ENCODE measurements at regions not wholly inside any gene's neighbourhood (a gene's known extent, or its start where the extent isn't known, plus 50 kb on each side); places are given as distances from the start of the nearest gene placed in this dataset.
"Not testable (repeated sequence)": the region's sequence is repeated elsewhere in the genome, so short reads cannot be mapped to it uniquely, and the experiment has no call there.

DNA sequence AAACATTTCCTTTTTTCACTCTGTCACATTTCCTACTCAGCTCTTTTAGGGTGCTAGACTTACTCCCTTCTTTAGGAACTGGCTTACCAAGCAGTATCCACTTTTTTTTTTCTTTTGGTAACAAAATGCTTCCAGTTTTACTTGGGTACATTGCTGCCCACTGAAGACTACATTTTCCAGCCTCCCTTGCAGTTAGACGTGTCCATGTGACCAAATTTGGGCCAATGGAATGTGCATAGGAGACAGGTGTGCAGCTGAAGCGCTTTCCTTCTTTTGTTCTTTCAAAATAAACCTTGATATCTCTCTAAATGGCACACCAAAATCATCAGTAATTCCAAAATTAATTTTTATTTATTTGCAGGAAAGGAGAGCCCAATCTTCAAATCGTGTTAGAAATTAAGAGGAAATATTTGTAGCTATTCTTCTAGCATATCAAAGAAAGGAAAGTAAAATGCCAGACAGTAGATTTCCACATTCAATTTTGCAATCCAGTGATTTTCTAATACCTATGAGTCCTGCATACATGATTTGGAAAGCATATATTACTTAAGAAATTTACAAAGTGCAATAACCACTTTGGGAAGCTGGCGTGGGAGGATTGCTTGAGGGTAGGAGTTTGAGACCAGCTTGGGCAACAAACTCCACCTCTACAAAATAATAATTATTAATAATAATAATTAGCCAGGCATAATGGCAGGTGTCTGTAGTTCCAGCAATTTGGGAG is 422.0 kb upstream of the FRG2C start:
- DNase-seq = no peak

DNA sequence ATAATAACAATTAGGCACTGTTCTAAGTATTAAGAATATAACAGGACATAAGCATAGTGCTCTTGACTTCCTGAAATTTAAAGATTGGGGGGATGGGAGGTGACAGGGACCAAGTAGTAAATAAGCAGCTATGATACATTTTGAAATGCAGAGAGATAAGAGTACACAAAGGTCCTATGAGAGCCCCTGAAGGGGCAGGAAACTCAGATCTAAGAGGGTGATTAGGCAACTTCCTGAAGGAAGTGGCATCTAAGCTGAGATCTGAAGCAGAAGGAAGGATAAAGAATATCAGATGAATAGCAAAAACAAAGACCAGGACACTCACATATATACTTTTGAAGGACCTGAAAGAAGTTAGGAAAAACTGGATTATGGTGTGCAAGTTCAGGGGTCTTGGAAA is 415.2 kb upstream of the FRG2C start:
- DNase-seq = no peak

DNA sequence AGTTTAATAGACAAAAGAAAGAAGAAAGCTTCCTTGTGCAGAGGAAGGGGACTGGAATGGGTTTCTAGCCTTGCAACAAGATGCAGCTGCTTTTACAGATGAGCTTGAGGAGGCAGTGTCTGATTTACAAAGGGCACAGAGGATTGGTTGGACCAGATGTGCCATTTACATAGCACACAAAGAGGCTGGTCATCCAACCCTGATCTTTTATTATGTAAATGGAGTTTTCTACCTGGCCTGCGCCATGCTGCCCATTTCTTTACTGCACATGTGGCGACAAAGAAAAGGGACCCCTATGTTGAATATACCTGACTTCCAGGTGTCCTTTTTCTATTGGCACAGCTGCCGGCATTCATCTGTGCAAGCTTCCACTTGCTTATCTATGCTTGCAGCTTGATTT is 409.4 kb upstream of the FRG2C start:
- DNase-seq = no peak

DNA sequence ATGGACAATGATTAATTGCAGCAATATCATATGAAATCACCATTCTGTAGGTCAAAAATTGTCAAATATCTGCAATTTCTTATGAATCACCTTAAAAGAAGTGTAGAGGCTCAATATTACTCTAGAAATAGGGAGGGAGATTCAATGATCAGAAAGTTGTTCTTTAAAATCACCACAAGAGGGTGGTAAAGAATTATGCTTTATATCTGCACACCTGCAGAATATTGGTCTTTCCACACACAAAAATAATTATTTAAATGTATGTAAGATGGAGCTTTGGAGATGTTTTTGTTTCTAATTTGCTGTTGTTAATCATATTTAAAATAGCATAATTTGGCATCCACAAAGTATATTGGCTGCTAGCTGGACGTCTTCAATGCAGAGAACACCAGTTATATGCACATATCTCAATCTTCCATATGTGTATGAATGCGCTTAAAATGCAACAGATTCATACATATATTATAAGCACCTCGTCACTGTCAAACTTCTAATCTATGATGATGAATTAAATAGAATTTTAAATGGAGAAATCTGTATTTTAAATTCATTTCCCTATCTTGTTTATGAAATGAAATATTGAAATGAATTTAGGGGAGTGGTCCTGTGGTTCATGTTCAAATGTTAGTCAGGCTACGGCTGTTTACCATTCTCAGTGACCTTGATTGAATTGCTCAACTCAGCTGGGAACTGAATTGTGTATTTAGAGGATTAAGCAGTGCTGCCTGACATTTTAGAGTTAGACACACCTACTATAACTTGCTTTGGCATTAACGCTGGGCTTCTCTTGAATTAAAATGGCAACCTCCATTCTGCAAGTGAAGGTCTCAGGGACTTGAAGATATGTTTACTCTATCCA is 405.1 kb upstream of the FRG2C start:
- DNase-seq = not testable (repeated sequence)

DNA sequence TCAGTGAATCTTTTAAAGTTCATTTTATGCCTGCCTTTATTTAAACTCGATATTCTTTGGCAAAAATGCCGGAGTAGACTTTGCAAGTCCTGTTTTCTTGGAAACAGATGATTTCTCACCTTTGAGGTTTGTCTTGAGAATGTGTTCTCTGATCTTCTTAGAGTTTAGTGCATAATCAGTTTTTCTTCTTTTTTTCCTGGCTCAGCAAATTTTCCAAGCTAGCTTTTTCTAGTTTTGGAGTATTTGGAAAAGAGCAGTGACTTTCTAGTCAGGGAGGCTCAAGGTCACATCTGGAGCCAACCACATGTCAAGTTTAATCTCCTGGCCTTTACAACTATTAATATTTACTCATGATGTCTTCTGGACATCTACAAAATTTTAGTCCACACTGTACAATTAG is 403.2 kb upstream of the FRG2C start:
- not testable (repeated sequence) for DNase-seq

DNA sequence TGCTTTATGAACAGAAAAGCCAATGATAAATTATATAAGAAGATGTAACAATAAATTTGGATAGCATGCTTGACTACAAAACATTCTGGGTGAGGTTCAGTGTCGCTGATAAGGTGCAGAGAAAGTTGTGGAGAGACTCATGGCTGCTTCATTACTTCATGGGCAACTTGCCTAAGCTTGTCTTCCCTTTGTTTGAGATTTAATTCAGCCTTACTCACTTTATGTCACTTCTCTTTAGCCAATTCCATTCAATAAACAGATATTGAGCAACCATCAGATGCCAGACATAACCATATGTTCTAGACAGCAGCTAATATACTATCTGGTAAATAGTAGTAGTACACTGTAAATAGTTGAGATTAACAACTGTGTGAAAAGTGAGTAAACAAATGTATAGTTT is 401.5 kb upstream of the FRG2C start:
- DNase-seq = no peak

DNA sequence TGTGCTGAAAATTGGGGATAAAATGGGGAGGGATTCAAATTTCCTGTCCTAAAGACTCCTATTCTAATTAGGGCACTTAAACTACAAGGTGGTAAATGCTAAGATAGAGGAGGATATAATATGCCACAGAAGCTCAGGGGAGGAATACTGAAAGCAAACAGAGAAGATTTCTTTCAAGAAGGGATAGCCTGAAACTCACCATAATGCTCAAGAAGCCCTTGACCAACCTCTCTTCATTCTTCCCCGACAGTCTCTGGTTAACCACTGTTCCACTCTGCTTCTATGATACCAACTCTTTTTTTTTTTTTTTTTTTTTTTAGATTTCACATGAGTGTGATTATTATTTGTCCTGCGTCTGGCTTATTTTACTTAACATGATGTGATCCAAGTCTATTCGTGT is 398.2 kb upstream of the FRG2C start:
- DNase-seq = no peak

DNA sequence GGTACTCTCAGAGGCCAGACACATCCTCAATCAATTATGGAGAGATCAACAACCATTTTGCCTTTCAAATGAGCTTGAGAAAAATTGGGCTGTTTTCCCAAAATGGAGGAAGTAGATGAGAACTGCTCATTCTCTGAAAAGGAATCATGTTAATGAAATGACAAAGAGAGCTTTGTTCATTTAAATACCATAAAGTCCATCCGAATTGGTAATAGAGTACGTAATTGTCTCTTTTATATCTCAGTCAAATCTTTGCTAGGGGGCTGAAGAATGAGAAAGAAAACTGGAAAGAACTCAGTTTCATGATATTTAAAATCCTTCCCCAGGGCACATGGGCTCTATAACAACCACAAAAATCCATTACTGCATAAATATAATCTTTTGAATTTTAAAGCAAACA is 395.6 kb upstream of the FRG2C start:
- not testable (repeated sequence) for DNase-seq

DNA sequence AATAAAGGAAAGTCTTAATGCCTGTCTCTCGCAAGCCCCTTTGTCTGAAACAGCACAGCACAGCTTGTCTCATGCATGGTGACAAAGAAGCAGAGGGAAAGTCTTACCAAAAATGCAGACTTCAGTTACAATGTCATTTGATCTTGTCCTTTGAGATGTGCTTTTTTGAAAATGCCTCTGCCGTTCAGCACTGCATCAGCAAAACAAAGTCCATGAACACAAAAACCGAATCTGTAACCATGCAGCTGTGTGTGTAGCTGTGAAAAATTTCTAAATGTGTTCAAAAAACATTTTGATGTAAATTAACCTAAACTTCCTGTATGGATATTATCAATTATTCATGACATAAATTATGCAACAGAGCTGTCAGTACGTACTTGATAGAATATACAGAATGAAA is 391.9 kb upstream of the FRG2C start:
- DNase-seq = not testable (repeated sequence)

DNA sequence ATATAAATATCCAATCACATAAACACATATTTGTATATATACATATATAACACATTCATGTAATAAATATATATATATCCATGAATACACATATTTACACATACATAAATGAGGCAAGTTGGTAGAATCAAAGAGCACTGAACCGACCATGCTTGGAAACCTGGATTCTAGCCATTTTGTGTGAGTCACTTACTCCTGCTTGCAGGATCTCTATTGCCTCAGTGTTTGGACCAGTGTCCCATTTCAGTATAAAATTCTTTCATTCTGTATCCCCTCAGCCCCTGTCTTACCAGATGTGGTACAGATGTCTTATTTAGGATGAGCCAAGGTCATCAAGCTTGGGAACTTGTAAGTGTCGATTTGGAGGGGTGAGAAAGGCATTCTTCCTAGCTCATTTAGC is 391.4 kb upstream of the FRG2C start:
- DNase-seq = no peak

DNA sequence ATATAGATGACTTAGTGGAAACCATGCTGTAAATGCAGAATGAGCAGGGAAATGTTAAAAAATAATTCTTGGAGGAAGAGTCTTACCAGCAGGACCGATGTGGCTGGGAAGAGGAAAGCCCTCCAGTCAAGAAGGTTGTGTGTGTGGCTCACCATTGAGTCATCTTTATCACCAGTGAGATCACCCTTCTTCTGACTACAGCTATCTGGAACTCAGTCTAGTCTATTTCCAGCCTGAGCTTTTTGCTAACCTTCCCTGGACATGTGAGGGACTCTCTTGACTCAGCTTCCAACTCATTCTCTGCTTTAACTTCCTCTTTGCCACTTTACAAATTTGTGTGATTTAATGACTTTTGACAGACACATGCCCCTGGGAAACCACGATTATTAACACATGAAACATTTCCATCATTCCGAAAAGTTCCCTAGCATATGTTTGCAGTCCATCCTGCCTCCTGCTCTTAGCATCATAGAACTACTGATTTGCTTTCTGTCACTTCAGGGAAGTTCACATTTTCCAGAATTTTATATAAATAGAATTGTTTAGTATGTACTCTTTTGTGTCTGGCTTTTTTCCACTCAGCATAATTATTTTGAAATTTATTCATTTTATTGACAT is 378.5 kb upstream of the FRG2C start:
- not testable (repeated sequence) for DNase-seq

DNA sequence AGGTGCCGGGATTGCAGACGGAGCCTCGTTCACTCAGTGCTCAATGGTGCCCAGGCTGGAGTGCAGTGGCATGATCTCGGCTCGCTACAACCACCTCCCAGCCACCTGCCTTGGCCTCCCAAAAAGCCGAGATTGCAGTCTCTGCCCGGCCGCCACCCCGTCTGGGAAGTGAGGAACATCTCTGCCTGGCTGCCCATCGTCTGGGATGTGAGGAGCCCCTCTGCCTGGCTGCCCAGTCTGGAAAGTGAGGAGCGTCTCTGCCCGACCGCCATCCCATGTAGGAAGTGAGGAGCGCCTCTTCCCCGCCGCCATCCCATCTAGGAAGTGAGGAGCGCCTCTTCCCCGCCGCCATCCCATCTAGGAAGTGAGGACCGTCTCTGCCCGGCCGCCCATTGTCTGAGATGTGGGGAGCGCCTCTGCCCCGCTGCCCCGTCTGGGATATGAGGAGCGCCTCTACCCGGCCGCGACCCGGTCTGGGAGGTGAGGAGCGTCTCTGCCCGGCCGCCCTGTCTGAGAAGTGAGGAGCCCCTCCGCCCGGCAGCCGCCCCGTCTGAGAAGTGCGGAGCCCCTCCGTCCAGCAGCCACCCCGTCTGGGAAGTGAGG is 375.1 kb upstream of the FRG2C start:
- not testable (repeated sequence) for DNase-seq

DNA sequence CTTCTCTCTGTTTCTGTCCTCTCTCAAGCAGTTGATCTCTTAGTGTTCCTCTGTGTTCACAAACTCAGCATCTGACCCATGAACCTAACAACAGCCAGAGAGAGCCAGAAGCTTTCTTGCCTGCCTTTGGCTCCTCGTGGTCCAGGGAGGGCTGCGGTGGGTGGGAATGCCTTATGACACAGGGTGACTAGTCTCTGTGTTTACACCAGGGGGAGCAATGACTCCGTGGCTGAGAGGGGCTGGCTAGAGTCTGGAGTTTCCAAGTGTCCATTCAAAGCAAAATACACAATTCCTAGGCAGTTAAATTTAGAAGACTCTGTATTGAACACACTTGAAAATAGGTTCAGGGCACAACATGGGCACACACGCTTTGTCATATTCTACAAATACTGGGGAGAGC is 370.0 kb upstream of the FRG2C start:
- peak; percentile 21 for DNase-seq

DNA sequence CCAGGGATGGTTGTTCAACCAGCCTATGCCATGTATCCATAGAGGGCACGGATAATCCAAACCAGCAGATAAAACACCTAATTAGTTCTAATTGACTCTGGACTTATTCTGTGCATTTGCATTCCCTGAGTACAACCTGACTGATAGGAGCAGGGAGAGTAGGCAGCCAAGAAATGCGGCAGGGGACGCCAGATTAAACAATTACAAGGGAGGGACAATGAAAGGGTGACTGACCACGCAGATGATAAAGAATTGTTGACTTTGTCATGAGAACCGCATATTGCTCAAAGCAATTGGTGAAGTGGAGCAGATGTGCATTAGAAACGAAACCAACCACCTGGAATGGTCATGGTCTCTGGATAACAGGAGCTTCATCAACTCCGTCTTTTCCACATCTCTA is 369.1 kb upstream of the FRG2C start:
- DNase-seq = no peak

DNA sequence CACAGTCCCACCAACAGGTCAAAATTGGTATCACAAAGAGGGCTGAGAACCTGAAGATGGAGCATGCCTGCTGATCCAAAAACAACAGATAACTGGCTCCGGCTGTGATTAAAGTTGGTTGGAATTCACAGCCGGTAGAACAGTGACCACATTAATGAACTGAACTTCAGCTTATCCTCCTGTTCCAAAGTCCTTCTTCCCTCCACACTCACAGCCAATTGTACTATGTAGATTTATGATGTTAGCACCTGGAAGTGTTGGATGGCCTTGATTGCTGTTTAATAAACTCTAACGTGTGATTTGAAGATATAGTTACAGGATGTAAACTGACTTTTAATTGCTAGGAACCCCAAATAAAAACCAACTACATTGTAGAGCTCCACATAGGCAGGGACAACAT is 367.3 kb upstream of the FRG2C start:
- no peak for DNase-seq

DNA sequence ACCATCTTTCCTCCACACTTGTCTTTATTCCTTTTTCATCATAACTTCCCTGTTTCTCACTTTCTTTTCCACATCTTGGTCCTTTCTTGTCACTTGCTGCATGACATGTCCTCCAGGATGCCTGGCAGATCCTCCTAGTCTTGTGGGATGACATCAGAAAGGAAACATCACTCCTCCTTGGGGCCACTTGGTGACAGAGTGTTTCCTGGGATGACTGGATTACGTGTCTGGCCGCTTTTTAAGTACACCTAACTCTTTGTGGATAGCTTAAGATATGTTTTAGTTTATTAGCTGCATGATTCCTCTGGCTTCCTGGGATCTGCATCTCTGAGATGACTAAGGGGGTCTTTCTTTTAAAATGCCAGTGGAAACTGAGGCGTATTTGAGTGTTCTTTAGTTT is 363.5 kb upstream of the FRG2C start:
- DNase-seq = no peak

DNA sequence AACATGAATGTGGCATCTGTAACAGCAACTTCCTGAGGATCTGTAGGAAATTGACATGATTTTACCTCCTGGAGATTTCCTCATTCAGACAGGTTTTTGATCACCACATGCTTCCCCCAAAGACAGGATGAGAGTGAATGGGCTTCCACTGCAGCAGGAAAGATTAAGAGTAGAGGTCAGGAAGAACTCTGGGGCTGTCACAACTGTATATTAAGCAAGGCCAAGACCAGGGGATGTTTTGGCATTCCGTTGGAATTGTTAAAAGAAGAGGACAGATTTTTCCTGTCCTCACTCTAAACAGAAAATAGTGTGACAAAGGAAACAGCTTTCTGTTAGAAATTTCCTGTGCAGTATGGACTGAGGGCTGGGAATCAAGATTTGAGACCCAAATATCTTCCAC is 363.1 kb upstream of the FRG2C start:
- not testable (repeated sequence) for DNase-seq

DNA sequence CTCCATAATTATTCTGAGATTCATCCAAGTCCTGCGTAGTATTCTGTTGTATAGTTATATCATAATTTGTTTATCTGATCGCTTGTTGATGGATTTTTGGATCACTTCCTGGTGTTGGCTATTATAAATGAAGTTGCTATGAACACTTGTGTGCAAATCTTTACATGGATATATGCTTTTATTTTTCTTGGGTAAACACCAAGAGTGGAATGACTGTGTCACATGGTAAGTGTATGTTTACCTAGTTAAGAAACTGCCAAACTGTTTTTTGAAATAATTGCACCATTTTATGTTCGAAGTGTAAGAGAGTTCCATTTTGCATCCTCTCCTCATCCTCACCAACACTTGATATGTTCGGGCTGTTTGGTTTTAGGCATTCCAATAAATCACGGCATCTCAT is 360.4 kb upstream of the FRG2C start:
- peak; percentile 12 for DNase-seq

DNA sequence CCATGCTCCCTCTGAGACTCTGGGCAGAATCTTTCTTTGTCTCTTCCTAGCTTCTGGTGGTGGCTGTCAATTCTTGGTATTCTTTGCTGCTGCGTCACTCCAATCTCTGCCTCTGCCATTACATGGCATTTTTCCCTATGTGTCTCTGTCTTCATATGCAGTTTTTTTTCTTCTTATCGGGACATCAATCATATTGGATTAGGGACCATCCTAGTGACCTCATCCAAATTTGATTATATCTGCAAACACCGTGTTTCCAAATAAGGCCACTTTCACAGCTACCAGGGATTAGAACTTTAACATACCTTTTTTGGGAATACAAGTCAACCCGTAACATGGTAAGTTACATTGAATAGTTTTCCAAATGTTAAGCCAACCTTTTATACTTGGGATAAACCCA is 358.2 kb upstream of the FRG2C start:
- DNase-seq = no peak

DNA sequence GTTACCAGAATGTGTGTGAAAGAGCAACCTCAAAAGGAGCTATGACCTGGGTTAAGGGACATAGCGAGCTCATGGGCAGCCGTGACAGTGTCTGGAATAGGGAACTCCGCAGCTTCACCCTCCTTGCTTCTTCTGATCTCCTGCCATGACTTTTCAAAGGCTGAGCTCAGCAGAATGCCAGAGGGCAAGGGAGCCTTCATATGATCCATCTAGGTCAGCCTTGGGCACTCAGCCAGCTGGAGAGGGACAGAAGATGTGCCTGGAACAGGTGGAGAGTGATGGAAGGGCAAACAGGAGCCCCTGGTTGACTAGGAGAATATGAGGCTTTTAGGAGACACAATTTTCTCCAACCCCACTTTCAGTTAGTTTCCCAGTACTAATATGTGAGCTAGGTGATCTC is 352.8 kb upstream of the FRG2C start:
- not testable (repeated sequence) for DNase-seq

DNA sequence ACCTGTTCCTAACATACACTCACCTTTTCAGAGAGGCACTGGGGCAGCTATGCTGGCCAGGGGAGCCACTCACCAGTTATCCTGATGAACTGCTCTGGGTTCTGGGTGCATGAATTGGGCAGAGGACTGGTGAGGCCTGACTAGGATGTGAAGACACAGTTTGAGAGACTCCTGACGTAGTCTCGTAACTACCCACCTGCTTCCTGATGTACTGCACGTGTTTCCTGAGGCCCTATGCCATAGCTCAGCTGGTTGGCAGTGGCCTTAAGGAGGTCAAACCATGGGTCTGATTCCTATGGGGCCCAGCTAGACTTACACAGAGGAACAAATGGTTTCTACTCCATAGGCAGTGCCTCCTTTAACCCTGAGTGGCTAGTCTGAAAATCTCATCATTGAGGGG is 351.7 kb upstream of the FRG2C start:
- not testable (repeated sequence) for DNase-seq

DNA sequence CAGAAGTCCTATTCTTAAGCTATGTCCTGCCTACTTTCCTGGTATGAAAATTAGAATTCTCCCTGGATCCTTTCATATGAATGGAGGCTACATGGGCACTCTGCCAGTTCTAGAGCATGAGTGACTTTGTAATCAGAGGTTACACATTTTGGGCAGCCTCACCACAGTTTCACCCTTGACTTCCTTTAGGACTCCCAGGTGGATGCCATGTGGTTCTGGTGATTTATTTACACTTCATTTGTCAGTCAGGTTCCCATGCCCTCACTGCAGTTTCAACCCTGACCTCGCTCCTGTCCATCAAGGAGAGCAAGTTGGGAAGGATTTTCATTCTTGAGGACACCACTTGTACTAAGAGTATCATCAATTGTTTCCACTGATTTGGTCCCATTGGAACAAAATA is 344.4 kb upstream of the FRG2C start:
- not testable (repeated sequence) for DNase-seq

DNA sequence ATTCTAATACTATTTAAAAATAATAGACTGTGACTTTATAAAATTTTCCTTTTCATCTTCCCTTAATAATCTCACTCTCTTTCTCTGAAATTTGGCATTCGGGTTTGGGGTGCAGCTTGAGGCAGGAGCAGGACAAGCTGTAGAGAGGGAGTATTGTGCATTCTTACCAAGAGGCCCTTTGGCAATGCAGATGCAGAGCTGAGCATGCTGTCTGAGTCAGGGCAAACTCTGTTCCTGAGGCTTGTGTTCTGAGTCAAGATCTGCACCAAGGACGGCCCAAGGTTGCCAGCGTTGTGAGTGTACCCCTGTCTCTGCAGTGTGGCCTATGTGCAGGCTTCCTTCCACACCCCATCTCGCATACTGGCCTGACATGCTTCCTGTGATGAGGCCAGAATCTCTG is 343.8 kb upstream of the FRG2C start:
- no peak for DNase-seq

Measured in renal pelvis (tissue), 1 donor.